H1 (cell line): ENCODE measurements at regions not wholly inside any gene's neighbourhood (a gene's known extent, or its start where the extent isn't known, plus 50 kb on each side); places are given as distances from the start of the nearest gene placed in this dataset.

Experiments
- CTCF ChIA-PET: fragments of 300-600 bp; sonication (Branson Sonifier 250); formaldehyde crosslinking; loops from one replicate; lab custom pipeline; 2021; ENCODE audit not compliant: partially characterized antibody; lab: Charles Lee
- POLR2A ChIA-PET: fragments of 300-600 bp; sonication (Branson Sonifier 250); formaldehyde crosslinking; loops from one replicate; lab custom pipeline; 2021; ENCODE audit warnings: inconsistent platforms; ENCODE audit not compliant: partially characterized antibody; lab: Charles Lee
- DNase-seq, 2 experiments: peaks; one replicate each; pipeline versions ENCODE4 v3.0.0 to v3.0.0-alpha.2; 2010 to 2022; ENCODE audit warnings: low spot score in 2 of 2, low read depth in 1 of 2, mixed read lengths in 1 of 2
- FAIRE-seq: peaks from 2 replicates; lab custom pipeline; 2011; peaks lifted over from hg19 to GRCh38; lab: Jason Lieb, UNC
- H2AFZ ChIP-seq: 2 replicates; pipeline ENCODE4 v1.8.1; 2012; ENCODE audit warnings: low read length, inconsistent platforms
- H2AK5ac ChIP-seq: 2 replicates; pipeline ENCODE4 v1.6.1; 2013; ENCODE audit warnings: low read depth, low read length
- H2BK120ac ChIP-seq: replicated peaks from 2 replicates; pipeline ENCODE3; 2013; ENCODE audit warnings: low read depth, low read length, inconsistent platforms
- H2BK12ac ChIP-seq: 2 replicates; pipeline ENCODE4 v1.6.1; 2013; ENCODE audit warnings: low read depth, low read length
- H2BK15ac ChIP-seq: 2 replicates; pipeline ENCODE4 v1.6.1; 2013; ENCODE audit warnings: low read length
- H2BK20ac ChIP-seq: 2 replicates; pipeline ENCODE4 v1.6.1; 2013; ENCODE audit warnings: low read length
- H2BK5ac ChIP-seq: 2 replicates; pipeline ENCODE4 v1.6.1; 2013; ENCODE audit warnings: low read depth, low read length
- H3K14ac ChIP-seq: 2 replicates; pipeline ENCODE4 v1.6.1; 2013; ENCODE audit warnings: inconsistent platforms; ENCODE audit not compliant: insufficient read length
- H3K18ac ChIP-seq: 2 replicates; pipeline ENCODE4 v1.6.1; 2013; ENCODE audit warnings: low read length; ENCODE audit errors: extremely low read depth
- H3K23ac ChIP-seq: 2 replicates; pipeline ENCODE4 v1.6.1; 2013; ENCODE audit warnings: inconsistent platforms; ENCODE audit not compliant: insufficient read length
- H3K23me2 ChIP-seq: 2 replicates; pipeline ENCODE4 v1.6.1; 2013; ENCODE audit warnings: low read depth, low read length
- H3K27ac ChIP-seq: 2 replicates; pipeline ENCODE4 v1.6.1; 2011; ENCODE audit warnings: low read depth, low read length, inconsistent platforms
- H3K27me3 ChIP-seq, 4 experiments: replicated peaks in 1 of 4; 1 replicate in 1 of 4; 2 replicates in 3 of 4; pipeline versions ENCODE4 v1.6.1 to v1.8.1; 2011 to 2013; ENCODE audit warnings: low read length in 3 of 4, mild to moderate bottlenecking in 3 of 4, inconsistent platforms in 2 of 4, mixed read lengths in 2 of 4, moderate library complexity in 1 of 4; ENCODE audit not compliant: control insufficient read depth in 3 of 4, insufficient read depth in 3 of 4; ENCODE audit errors: extremely low read depth in 1 of 4
- H3K36me3 ChIP-seq, 4 experiments: 2 replicates each; pipeline versions ENCODE4 v1.6.1 to v1.8.1; 2011 to 2013; ENCODE audit warnings: mild to moderate bottlenecking in 4 of 4, low read length in 3 of 4, moderate library complexity in 2 of 4, control low read depth in 1 of 4, inconsistent platforms in 1 of 4; ENCODE audit not compliant: insufficient read depth in 4 of 4, control insufficient read depth in 2 of 4
- H3K4ac ChIP-seq: replicated peaks from 2 replicates; pipeline ENCODE3; 2013; ENCODE audit warnings: low read length, low read depth, mixed read lengths, inconsistent platforms; ENCODE audit not compliant: insufficient read length
- H3K4me1 ChIP-seq, 4 experiments: replicated peaks in 1 of 4; 1 replicate in 1 of 4; 2 replicates in 3 of 4; pipeline versions ENCODE4 v1.6.1 to v1.8.1; 2011 to 2013; ENCODE audit warnings: low read length in 3 of 4, inconsistent platforms in 2 of 4, mixed read lengths in 1 of 4; ENCODE audit not compliant: insufficient read depth in 4 of 4, control insufficient read depth in 3 of 4
- H3K4me2 ChIP-seq, 2 experiments: 2 replicates each; pipeline versions ENCODE4 v1.6.1 to v1.8.1; 2011 to 2013; ENCODE audit warnings: low read depth in 2 of 2, low read length in 2 of 2, control low read depth in 1 of 2, inconsistent platforms in 1 of 2, mild to moderate bottlenecking in 1 of 2; ENCODE audit not compliant: insufficient read depth in 1 of 2
- H3K4me3 ChIP-seq, 4 experiments: fragments of 200-600, 300-600 bp in 1 of 4; sonication (generic), shearing (Covaris generic), sonication (Bioruptor Twin) in 1 of 4; 2 replicates each; pipeline versions ENCODE4 v1.5.1 to v1.8.1; 2011 to 2016; ENCODE audit warnings: low read length in 4 of 4, low read depth in 3 of 4, control low read depth in 2 of 4, inconsistent platforms in 2 of 4, mild to moderate bottlenecking in 2 of 4, mixed read lengths in 1 of 4, moderate library complexity in 1 of 4; ENCODE audit not compliant: insufficient read depth in 2 of 4; ENCODE audit errors: extremely low read depth in 1 of 4
- H3K56ac ChIP-seq: replicated peaks from 2 replicates; pipeline ENCODE3; 2013; ENCODE audit warnings: low read depth, mild to moderate bottlenecking, mixed read lengths, low read length, inconsistent platforms; ENCODE audit not compliant: insufficient read length
- H3K79me1 ChIP-seq: 2 replicates; pipeline ENCODE4 v1.6.1; 2013; ENCODE audit warnings: low read depth, low read length, control low read depth
- H3K79me2 ChIP-seq, 2 experiments: 2 replicates each; pipeline versions ENCODE4 v1.6.1 to v1.8.1; 2012 to 2013; ENCODE audit warnings: low read length in 2 of 2, mild to moderate bottlenecking in 2 of 2, inconsistent platforms in 1 of 2; ENCODE audit not compliant: insufficient read depth in 2 of 2, control insufficient read depth in 1 of 2
- H3K9ac ChIP-seq, 4 experiments: replicated peaks in 1 of 4; 1 replicate in 1 of 4; 2 replicates in 3 of 4; pipeline versions ENCODE4 v1.6.1 to v1.8.1; 2011 to 2013; ENCODE audit warnings: low read depth in 3 of 4, low read length in 3 of 4, control low read depth in 2 of 4, mild to moderate bottlenecking in 2 of 4, moderate library complexity in 2 of 4, inconsistent platforms in 1 of 4; ENCODE audit errors: extremely low read depth in 1 of 4
- H3K9me3 ChIP-seq, 2 experiments: 2 replicates each; pipeline versions ENCODE4 v1.6.1 to v1.8.1; 2012 to 2013; ENCODE audit warnings: mild to moderate bottlenecking in 2 of 2, moderate library complexity in 2 of 2, control low read depth in 1 of 2, inconsistent platforms in 1 of 2, low read depth in 1 of 2, low read length in 1 of 2, mixed read lengths in 1 of 2; ENCODE audit not compliant: insufficient read depth in 2 of 2
- H4K20me1 ChIP-seq, 2 experiments: replicated peaks in 1 of 2; 2 replicates each; pipeline versions ENCODE3 to v1.8.1; 2011 to 2013; ENCODE audit warnings: inconsistent platforms in 2 of 2, low read length in 2 of 2, mild to moderate bottlenecking in 1 of 2; ENCODE audit not compliant: insufficient read depth in 2 of 2, control insufficient read depth in 1 of 2
- H4K5ac ChIP-seq: 2 replicates; pipeline ENCODE4 v1.6.1; 2013; ENCODE audit warnings: low read length, low read depth, mixed read lengths, inconsistent platforms; ENCODE audit not compliant: insufficient read length
- H4K8ac ChIP-seq: 2 replicates; pipeline ENCODE4 v1.8.0; 2013; ENCODE audit warnings: mild to moderate bottlenecking, moderate library complexity, low read length, inconsistent platforms; ENCODE audit not compliant: insufficient read depth; ENCODE audit errors: extremely low read depth
- H4K91ac ChIP-seq: replicated peaks from 2 replicates; pipeline ENCODE3; 2013; ENCODE audit warnings: low read length, mixed read lengths, inconsistent platforms; ENCODE audit not compliant: insufficient read length
- ASH2L ChIP-seq: fragments of 200-600, 300-600 bp; sonication (generic); IDR thresholded peaks from one replicate; pipeline ENCODE4 v1.7.1; 2017; ENCODE audit warnings: low read length
- FOSL1 ChIP-seq: IDR thresholded peaks from 2 replicates; pipeline ENCODE4 v1.6.1; 2011; ENCODE audit warnings: mild to moderate bottlenecking, low read depth, low read length, moderate library complexity; ENCODE audit not compliant: insufficient read depth
- NRF1 ChIP-seq: IDR thresholded peaks from 2 replicates; pipeline ENCODE4 v1.6.1; 2011; ENCODE audit warnings: mild to moderate bottlenecking, low read depth, low read length, improper control_type of control experiment
- PHF8 ChIP-seq: fragments of 200-600 bp; sonication (generic); conservative IDR thresholded peaks from 2 replicates; pipeline ENCODE4 v1.7.1; 2012; ENCODE audit warnings: low read depth, mild to moderate bottlenecking, inconsistent platforms, low read length, moderate library complexity
- POLR2A ChIP-seq, 2 experiments: IDR thresholded peaks; 1 replicate in 1 of 2; 2 replicates in 1 of 2; pipeline ENCODE4 v1.6.1; 2011; ENCODE audit warnings: low read depth in 2 of 2, low read length in 2 of 2, mild to moderate bottlenecking in 2 of 2; ENCODE audit errors: control extremely low read depth in 1 of 2
- POU5F1 ChIP-seq: IDR thresholded peaks from 2 replicates; pipeline ENCODE4 v1.6.1; 2011; ENCODE audit warnings: low read depth, mild to moderate bottlenecking, low read length, moderate library complexity
- RNF2 ChIP-seq: fragments of 200-900, 300-1000 bp; sonication (generic); IDR thresholded peaks from 2 replicates; pipeline ENCODE4 v1.7.1; 2016; ENCODE audit warnings: borderline replicate concordance, low read depth, mild to moderate bottlenecking, antibody characterized with exemption, low read length; ENCODE audit not compliant: poor library complexity, severe bottlenecking; ENCODE audit errors: missing control alignments
- SUZ12 ChIP-seq: fragments of 200-600 bp; sonication (generic); IDR thresholded peaks from 2 replicates; pipeline ENCODE4 v1.6.1; 2012; ENCODE audit warnings: mild to moderate bottlenecking, inconsistent platforms, low read length, moderate library complexity, mixed read lengths
- TAF7 ChIP-seq: optimal IDR thresholded peaks from 2 replicates; pipeline ENCODE3; 2011; ENCODE audit warnings: low read depth, mild to moderate bottlenecking, inconsistent platforms, low read length, moderate library complexity, borderline replicate concordance
- WGBS, 2 experiments: shearing (Covaris generic) in 1 of 2; methylation state at CpG; one replicate each; pipeline versions ENCODE4 v1.1.6 to v1.1.7; 2013 to 2015; ENCODE audit warnings: low lambda C conversion rate in 2 of 2, mixed read lengths in 2 of 2, inconsistent platforms in 1 of 2, low coverage in 1 of 2, missing lambda C conversion rate in 1 of 2; ENCODE audit not compliant: insufficient replicate concordance in 2 of 2, insufficient coverage in 1 of 2, insufficient read length in 1 of 2; ENCODE audit errors: extremely low coverage in 1 of 2, missing lambda C conversion rate in 1 of 2; 5-methylcytosine and 5-hydroxymethylcytosine counted together

DNA sequence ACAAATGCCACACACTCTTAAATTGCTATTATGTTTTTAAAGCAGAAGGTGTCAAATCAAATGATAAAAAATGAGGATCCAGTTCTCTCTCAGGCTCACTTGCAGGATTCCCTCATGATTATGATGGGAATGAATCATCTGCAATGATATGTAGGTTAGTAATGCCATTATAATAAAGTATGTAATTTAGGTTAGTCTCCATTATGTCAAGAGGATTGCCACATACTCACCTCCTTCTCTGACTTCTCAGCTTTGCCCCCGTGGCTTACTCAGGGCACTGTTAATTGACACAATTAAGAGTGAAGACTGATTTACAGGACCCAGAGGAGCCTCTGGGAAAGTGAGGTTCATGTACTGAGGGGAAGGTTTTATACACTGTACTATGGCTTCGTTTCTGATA, 591.7 kb upstream of the NRSN1 start:
- Histone ChIP-seq H2AFZ (no peak overlapping the region), H2BK12ac (no peak overlapping the region), H3K27ac (no peak overlapping the region), H3K23me2 (no peaks in the 10 kb centered on the region), H4K8ac (no peak overlapping the region), H2BK15ac (no peak overlapping the region), H3K4me2 (no peak overlapping the region), H3K27me3 (no peaks in the 10 kb centered on the region), H2BK120ac (no peak overlapping the region), H3K18ac (no peak overlapping the region), H3K9ac (no peak overlapping the region), H3K9me3 (no peaks in the 10 kb centered on the region), H3K4me3 (no peak overlapping the region), H3K14ac (no peak overlapping the region), H2AK5ac (no peak overlapping the region), H2BK5ac (no peak overlapping the region), H4K91ac (no peak overlapping the region), H3K79me2 (no peaks in the 10 kb centered on the region), H3K23ac (no peak overlapping the region), H4K5ac (no peak overlapping the region), H3K36me3 (no peaks in the 10 kb centered on the region), H4K20me1 (no peaks in the 10 kb centered on the region), H3K79me1 (no peaks in the 10 kb centered on the region), H2BK20ac (no peak overlapping the region), H3K4ac (no peak overlapping the region), H3K56ac (no peak overlapping the region), H3K4me1 (no peaks in the 10 kb centered on the region)
- DNase-seq (no peak), FAIRE-seq (no peak)
- ChIA-PET POLR2A (no interaction called here), CTCF (interaction anchor here (1.1 to 3.5 kb wide), 3 partner anchors 10 to 16 kb away, joined by 3 to 9 read pairs (median 6); no protein-coding TSS in a partner anchor)
- 74% methylated on average over 2 of the region's 2 CpGs; no CpG with 5 or more reads in 1 of the 2 experiments for WGBS, 2 experiments
- TF ChIP-seq RNF2 (no peak), TAF7 (no peak), SUZ12 (no peak), POLR2A (IDR thresholded peaks at IDR 0.05; ENCODE audit: control extremely low read depth in 1 of 2, low read depth in 2 of 2, low read length in 2 of 2) (no peak), FOSL1 (no peak), PHF8 (no peak), NRF1 (no peak), ASH2L (no peak), POU5F1 (no peak)
